ENCODE measurements at regions not wholly inside any gene's neighbourhood (a gene's known extent, or its start where the extent isn't known, plus 50 kb on each side); places are given as distances from the start of the nearest gene placed in this dataset.

DNA sequence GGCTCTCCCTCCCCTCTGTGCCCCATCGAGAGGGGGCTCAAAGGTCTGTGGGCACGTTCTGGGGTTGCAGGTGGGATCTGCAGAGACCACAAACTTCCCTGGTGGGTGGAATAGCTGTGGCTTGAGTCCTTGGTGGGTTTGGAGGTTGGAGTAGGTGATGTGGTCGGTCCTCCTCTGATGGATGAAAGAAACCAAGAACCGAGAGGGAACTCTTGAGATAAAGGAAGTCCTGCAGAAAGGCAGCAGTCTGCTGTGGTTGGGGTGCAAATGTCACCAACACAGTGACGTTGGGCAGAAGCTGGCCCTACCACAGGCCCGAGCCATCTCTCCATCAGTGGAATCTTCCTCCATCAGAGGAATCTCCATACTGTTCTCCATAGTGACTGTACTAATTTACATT is 171.8 kb downstream of the FCRL5 start:
- TF ChIP-seq, protein P1, sequence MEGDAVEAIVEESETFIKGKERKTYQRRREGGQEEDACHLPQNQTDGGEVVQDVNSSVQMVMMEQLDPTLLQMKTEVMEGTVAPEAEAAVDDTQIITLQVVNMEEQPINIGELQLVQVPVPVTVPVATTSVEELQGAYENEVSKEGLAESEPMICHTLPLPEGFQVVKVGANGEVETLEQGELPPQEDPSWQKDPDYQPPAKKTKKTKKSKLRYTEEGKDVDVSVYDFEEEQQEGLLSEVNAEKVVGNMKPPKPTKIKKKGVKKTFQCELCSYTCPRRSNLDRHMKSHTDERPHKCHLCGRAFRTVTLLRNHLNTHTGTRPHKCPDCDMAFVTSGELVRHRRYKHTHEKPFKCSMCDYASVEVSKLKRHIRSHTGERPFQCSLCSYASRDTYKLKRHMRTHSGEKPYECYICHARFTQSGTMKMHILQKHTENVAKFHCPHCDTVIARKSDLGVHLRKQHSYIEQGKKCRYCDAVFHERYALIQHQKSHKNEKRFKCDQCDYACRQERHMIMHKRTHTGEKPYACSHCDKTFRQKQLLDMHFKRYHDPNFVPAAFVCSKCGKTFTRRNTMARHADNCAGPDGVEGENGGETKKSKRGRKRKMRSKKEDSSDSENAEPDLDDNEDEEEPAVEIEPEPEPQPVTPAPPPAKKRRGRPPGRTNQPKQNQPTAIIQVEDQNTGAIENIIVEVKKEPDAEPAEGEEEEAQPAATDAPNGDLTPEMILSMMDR (IDR thresholded peaks at IDR 0.05; ENCODE audit: low read depth, low read length, poor library complexity, severe bottlenecking): no peak
- TF ChIP-seq EZH2phosphoT487 (IDR thresholded peaks at IDR 0.05; ENCODE audit: borderline replicate concordance, low read length): no peak
